Myocyte (in vitro differentiated cells): ENCODE measurements at regions not wholly inside any gene's neighbourhood (a gene's known extent, or its start where the extent isn't known, plus 50 kb on each side); places are given as distances from the start of the nearest gene placed in this dataset.
"Not testable (repeated sequence)": the region's sequence is repeated elsewhere in the genome, so short reads cannot be mapped to it uniquely, and the experiment has no call there.

ENCODE experiments used
- DNase-seq: peaks from one replicate; pipeline ENCODE4 v3.0.0-alpha.2; 2012; ENCODE audit warnings: low read depth

GRCh38 chr5:75847561-75848021 is 130.4 kb upstream of the POC5 start:
- no peak for DNase-seq

GRCh38 chr5:75844301-75844700 is 127.1 kb upstream of the POC5 start:
- DNase-seq = no peak

DNA sequence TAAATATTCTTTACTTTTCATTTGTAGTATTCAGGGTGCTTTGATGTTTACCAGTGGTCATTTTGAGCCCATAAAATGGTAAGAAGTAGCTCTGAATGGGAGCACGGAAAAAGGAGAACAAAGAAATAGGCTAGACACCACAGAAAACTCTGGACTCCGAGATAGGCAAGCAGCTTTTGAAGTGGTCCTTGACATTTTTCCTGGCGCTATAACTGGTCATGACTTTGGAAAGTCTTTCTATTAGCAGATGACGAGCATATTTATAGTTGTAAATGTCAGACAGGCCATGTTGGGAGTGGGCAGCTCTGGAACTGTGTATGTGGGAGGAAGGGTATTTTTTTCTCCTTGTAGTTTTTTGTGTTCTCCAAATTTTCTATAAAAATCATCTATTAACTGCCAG is 126.1 kb upstream of the POC5 start:
- no peak for DNase-seq

DNA sequence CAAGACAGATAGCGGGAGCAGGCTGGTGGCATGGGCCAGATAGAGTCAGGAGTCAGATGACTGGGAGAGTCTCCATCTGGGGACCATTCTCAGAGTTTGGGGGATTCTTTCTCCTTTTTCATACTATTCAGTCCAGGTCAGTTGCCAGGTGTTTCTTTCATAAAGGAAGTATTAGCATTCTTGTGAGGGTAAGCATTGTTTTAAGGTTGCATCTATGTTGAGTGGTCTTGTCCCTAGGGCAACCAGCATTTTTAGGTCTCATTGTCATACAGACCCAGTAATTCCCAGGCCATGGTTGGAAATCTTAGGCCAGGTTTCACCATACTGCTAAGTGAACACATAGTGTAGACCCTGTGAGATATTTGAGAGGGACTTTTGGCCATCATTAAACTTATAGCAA is 122.3 kb upstream of the POC5 start:
- DNase-seq = no peak

DNA sequence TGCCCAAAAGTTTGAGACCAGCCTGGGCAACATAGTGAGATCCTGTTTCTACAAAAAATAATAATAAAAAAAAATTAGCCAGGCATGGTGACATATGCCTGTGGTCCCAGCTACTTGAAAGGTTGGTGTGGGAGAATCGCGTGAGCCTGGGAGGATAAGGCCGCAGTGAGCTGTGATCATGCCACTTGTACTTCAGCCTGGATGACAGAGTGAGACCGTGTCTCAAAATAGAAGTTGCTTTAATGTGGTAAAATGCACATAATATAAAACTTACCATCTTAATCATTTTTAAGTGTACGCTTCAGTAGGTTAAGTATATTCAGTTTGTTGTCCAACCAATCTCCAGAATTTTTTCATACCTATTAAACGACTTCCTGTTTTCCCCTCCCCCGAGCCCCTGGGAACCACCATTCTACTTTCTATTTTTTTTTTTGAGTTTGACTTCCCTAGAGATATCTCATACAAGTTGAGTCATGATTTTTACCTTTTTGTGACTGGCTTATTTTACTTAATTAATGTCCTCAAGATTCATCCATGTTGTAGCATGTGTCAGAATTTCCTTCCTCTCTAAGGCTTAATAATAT is 120.1 kb upstream of the POC5 start:
- no peak for DNase-seq

- no peak for DNase-seq
These were observed 114.3 kb upstream of the POC5 start for GRCh38 chr5:75831561-75831960.

DNA sequence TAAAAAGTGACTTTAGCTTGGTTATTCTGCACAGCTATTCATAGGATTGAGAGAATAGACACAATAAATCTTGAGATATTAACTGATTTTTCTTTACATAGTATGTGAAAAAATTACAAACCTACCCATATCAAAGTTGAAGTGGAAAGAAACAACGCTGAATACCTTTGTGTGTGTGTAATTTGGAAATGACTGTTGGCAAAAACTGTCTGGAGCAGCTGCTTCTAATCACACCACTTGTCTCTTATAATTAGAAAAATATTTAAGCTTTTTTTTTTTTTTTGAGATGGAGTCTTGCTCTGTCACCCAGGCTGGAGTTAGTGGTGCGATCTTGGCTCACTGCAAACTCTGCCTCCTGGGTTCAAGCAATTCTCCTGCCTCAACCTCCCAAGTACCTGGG is 110.8 kb upstream of the POC5 start:
- DNase-seq = peak; percentile 0

DNA sequence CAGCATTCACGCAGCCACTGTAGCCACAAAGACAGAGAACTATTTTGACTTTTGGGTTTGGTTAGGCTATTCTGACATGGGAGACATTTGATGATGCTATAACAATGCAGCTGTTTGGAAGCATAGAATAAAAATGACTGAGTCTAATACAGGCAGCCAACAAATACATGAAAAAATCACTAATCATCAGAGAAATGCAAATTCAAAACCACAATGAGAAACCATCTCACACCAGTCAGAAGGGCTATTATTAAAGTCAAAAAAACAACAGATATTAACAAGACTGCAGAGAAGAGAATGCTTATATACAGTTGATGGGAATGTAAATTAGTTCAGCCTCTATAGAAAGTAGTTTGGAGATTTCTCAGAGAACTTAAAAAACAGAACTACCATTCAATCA is 107.1 kb upstream of the POC5 start:
- DNase-seq = no peak

GRCh38 chr5:75823811-75824210 is 106.6 kb upstream of the POC5 start:
- no peak for DNase-seq

DNA sequence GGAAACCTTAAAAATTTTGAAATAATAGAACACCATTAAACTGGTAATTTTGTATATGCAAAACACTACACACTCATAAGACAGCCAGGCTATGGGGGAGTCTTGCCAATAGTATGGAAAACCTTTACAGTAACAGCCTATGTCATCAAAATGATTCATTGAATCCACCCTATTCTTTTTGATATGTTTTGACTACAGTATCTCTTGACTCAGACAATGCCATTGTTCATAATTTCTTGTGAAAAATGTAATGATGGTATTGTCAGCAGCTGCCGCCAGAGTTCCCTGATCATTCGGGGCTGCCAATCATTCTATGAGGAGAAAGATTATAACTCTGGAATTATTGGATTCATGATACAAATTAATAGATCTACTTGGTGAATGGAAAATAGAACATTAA is 101.4 kb upstream of the POC5 start:
- DNase-seq = no peak

DNA sequence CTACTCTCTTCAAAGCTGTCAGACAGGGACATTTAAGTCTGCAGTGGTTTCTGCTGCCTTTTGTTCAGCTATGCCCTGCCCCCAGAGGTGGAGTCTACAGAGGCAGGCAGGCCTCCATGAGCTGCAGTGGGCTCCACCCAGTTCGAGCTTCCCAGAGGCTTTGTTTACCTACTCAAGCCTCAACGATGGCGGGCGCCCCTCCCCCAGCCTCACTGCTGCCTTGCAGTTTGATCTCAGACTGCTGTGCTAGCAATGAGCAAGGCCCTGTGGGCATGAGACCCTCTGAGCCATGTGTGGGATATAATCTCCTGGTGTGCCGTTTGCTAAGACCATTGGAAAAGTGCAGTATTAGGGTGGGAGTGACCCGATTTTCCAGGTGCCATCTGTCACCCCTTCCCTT is 82.5 kb upstream of the POC5 start:
- not testable (repeated sequence) for DNase-seq

DNA sequence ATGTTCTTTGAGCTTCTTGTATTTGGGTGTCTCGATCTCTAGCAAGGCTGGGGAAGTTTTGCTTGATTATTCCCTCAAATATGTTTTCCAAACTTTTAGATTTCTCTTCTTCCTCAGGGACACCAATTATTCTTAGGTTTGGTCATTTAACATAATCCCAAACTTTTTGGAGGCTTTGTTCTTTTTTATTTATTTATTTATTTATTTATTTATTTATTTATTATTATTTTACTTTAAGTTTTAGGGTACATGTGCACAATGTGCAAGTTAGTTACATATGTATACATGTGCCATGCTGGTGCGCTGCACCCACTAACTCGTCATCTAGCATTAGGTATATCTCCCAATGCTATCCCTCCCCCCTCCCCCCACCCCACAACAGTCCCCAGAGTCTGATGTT is 52.1 kb upstream of the POC5 start:
- not testable (repeated sequence) for DNase-seq
